Gastrocnemius medialis (tissue), 4 donors: ENCODE measurements at regions not wholly inside any gene's neighbourhood (a gene's known extent, or its start where the extent isn't known, plus 50 kb on each side); places are given as distances from the start of the nearest gene placed in this dataset.

Source experiments
- POLR2A ChIP-seq, 2 donors: fragments of 450-650 bp; IDR thresholded peaks; one replicate each; pipeline ENCODE4 v1.6.1; 2017; ENCODE audit warnings: antibody characterized with exemption in 2 of 2, mild to moderate bottlenecking in 2 of 2, moderate library complexity in 2 of 2
- TF ChIP-seq, protein P1 (sequence below), 5 experiments: fragments of 450-650 bp in 3 of 5; fragments of 200-600 bp in 2 of 5; sonication (generic) in 2 of 5; IDR thresholded peaks in 4 of 5; conservative IDR thresholded peaks in 1 of 5; 1 replicate in 4 of 5; 2 replicates in 1 of 5; pipeline ENCODE4 v1.5.1; 2016 to 2019; ENCODE audit warnings: antibody characterized with exemption in 5 of 5, mild to moderate bottlenecking in 3 of 5, moderate library complexity in 3 of 5

DNA sequence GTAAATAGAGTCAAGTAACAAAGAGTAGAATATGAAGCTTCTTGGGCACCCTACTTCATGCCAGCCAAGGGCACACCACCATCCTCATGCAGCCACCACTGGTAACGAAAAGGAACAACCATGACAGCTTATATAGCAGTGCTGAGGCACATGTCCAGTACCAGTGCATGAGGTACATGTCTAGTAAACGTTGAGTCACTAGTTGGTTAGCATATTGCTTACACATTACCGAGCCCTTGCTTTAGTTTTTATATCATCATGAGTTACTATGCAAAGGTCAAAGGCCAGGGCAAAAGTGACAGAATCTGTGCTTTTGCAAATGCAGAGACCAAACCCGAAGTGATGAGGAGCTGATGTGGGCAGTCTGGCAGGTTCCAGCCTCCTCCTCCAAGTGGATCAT, 147.1 kb upstream of the MAP1B start:
- TF ChIP-seq, protein P1, sequence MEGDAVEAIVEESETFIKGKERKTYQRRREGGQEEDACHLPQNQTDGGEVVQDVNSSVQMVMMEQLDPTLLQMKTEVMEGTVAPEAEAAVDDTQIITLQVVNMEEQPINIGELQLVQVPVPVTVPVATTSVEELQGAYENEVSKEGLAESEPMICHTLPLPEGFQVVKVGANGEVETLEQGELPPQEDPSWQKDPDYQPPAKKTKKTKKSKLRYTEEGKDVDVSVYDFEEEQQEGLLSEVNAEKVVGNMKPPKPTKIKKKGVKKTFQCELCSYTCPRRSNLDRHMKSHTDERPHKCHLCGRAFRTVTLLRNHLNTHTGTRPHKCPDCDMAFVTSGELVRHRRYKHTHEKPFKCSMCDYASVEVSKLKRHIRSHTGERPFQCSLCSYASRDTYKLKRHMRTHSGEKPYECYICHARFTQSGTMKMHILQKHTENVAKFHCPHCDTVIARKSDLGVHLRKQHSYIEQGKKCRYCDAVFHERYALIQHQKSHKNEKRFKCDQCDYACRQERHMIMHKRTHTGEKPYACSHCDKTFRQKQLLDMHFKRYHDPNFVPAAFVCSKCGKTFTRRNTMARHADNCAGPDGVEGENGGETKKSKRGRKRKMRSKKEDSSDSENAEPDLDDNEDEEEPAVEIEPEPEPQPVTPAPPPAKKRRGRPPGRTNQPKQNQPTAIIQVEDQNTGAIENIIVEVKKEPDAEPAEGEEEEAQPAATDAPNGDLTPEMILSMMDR (IDR thresholded peaks at IDR 0.05 in 4 of 5, conservative IDR thresholded peaks at IDR 0.05 in 1 of 5) = no peak
- TF ChIP-seq POLR2A (IDR thresholded peaks at IDR 0.05) = no peak
